ENCODE measurements at regions not wholly inside any gene's neighbourhood (a gene's known extent, or its start where the extent isn't known, plus 50 kb on each side); places are given as distances from the start of the nearest gene placed in this dataset.

- DNase-seq (ENCODE audit: insufficient read length, low spot score): no peak
- TF ChIP-seq CTCF (IDR thresholded peaks at IDR 0.05; ENCODE audit: insufficient read depth, missing control alignments): no peak
- FAIRE-seq: no peak
These were observed 180.3 kb upstream of the SHH start for GRCh38 chr7:155992538-155992937.

GRCh38 chr7:155992107-155992506 is 179.8 kb upstream of the SHH start:
- FAIRE-seq (no peak), DNase-seq (ENCODE audit: insufficient read length, low spot score) (no peak)
- TF ChIP-seq CTCF (IDR thresholded peaks at IDR 0.05; ENCODE audit: insufficient read depth, missing control alignments): no peak

- FAIRE-seq (no peak), DNase-seq (ENCODE audit: insufficient read length, low spot score) (no peak)
- TF ChIP-seq CTCF (IDR thresholded peaks at IDR 0.05; ENCODE audit: insufficient read depth, missing control alignments): no peak
These were observed 179.2 kb upstream of the SHH start for GRCh38 chr7:155991470-155991869.

- DNase-seq (ENCODE audit: insufficient read length, low spot score): no peak
- no peak for TF ChIP-seq CTCF (IDR thresholded peaks at IDR 0.05; ENCODE audit: insufficient read depth, missing control alignments)
- no peak for FAIRE-seq
These were observed 176.2 kb upstream of the SHH start for GRCh38 chr7:155988416-155988815.

GRCh38 chr7:155987681-155988235 is 175.5 kb upstream of the SHH start:
- no peak for TF ChIP-seq CTCF (IDR thresholded peaks at IDR 0.05; ENCODE audit: insufficient read depth, missing control alignments)
- FAIRE-seq (no peak), DNase-seq (ENCODE audit: insufficient read length, low spot score) (no peak)

GRCh38 chr7:155986497-155987160 is 174.4 kb upstream of the SHH start:
- DNase-seq (ENCODE audit: insufficient read length, low spot score): no peak
- no peak for FAIRE-seq
- TF ChIP-seq CTCF (IDR thresholded peaks at IDR 0.05; ENCODE audit: insufficient read depth, missing control alignments): no peak

- no peak for FAIRE-seq
- no peak for DNase-seq (ENCODE audit: insufficient read length, low spot score)
- TF ChIP-seq CTCF (IDR thresholded peaks at IDR 0.05; ENCODE audit: insufficient read depth, missing control alignments): no peak
These were observed 173.4 kb upstream of the SHH start for GRCh38 chr7:155985518-155986250.

All from D721Med (cell line).